ENCODE measurements at regions not wholly inside any gene's neighbourhood (a gene's known extent, or its start where the extent isn't known, plus 50 kb on each side); places are given as distances from the start of the nearest gene placed in this dataset.

GRCh38 chr2:217114117-217114516 lies 254.3 kb upstream of the TNP1 start:
- no peak for TF ChIP-seq TAF1 (IDR thresholded peaks at IDR 0.05; ENCODE audit: low read depth, low read length)
- TF ChIP-seq POLR2A (IDR thresholded peaks at IDR 0.05; ENCODE audit: low read depth, low read length): no peak
